ENCODE measurements at regions not wholly inside any gene's neighbourhood (a gene's known extent, or its start where the extent isn't known, plus 50 kb on each side); places are given as distances from the start of the nearest gene placed in this dataset.

GRCh38 chr14:25896777-25897176 lies 701.1 kb downstream of the NOVA1 start:
- TF ChIP-seq, protein P1, sequence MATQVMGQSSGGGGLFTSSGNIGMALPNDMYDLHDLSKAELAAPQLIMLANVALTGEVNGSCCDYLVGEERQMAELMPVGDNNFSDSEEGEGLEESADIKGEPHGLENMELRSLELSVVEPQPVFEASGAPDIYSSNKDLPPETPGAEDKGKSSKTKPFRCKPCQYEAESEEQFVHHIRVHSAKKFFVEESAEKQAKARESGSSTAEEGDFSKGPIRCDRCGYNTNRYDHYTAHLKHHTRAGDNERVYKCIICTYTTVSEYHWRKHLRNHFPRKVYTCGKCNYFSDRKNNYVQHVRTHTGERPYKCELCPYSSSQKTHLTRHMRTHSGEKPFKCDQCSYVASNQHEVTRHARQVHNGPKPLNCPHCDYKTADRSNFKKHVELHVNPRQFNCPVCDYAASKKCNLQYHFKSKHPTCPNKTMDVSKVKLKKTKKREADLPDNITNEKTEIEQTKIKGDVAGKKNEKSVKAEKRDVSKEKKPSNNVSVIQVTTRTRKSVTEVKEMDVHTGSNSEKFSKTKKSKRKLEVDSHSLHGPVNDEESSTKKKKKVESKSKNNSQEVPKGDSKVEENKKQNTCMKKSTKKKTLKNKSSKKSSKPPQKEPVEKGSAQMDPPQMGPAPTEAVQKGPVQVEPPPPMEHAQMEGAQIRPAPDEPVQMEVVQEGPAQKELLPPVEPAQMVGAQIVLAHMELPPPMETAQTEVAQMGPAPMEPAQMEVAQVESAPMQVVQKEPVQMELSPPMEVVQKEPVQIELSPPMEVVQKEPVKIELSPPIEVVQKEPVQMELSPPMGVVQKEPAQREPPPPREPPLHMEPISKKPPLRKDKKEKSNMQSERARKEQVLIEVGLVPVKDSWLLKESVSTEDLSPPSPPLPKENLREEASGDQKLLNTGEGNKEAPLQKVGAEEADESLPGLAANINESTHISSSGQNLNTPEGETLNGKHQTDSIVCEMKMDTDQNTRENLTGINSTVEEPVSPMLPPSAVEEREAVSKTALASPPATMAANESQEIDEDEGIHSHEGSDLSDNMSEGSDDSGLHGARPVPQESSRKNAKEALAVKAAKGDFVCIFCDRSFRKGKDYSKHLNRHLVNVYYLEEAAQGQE (IDR thresholded peaks at IDR 0.05; ENCODE audit: low read depth, low read length) = no peak
- TF ChIP-seq EZH2phosphoT487 (IDR thresholded peaks at IDR 0.05; ENCODE audit: borderline replicate concordance, low read depth) (no peak), FOXM1 (IDR thresholded peaks at IDR 0.05; ENCODE audit: low read depth) (no peak), ELF1 (IDR thresholded peaks at IDR 0.05) (no peak), TEAD4 (IDR thresholded peaks at IDR 0.05; ENCODE audit: borderline replicate concordance, insufficient read depth) (no peak), USF1 (IDR thresholded peaks at IDR 0.05; ENCODE audit: borderline replicate concordance, low read depth) (no peak), GATA2 (CRISPR knock-in tag; IDR thresholded peaks at IDR 0.05) (no peak)
- TF ChIP-seq, protein P2, sequence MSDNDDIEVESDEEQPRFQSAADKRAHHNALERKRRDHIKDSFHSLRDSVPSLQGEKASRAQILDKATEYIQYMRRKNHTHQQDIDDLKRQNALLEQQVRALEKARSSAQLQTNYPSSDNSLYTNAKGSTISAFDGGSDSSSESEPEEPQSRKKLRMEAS (IDR thresholded peaks at IDR 0.05; ENCODE audit: low read depth) = no peak
- CTCF ChIA-PET = no interaction called here
- POLR2A ChIA-PET = no interaction called here
- Histone ChIP-seq H3K79me2 (ENCODE audit: insufficient read depth) (no peaks in the 10 kb centered on the region), H3K36me3 (replicated peaks in 1 of 2; ENCODE audit: control insufficient read depth in 1 of 2, insufficient read depth in 2 of 2, low read length in 1 of 2) (no peaks in the 10 kb centered on the region), H3K4me2 (no peak overlapping the region), H3K4me3 (ENCODE audit: low read depth in 2 of 2, low read length in 1 of 2) (no peak overlapping the region), H4K20me1 (ENCODE audit: insufficient read depth) (no peaks in the 10 kb centered on the region), H3K9ac (no peak overlapping the region), H3K27ac (ENCODE audit: low read depth in 2 of 2, low read length in 1 of 2) (no peak overlapping the region), H3K27me3 (ENCODE audit: insufficient read depth) (no peaks in the 10 kb centered on the region), H3K9me2 (no peaks in the 10 kb centered on the region), H3K9me3 (no peaks in the 10 kb centered on the region), H3K4me1 (ENCODE audit: control insufficient read depth in 1 of 2, insufficient read depth in 2 of 2, low read depth in 1 of 2, low read length in 1 of 2) (no peaks in the 10 kb centered on the region), H2AFZ (ENCODE audit: low read depth) (no peak overlapping the region), H3F3A (replicated peaks; ENCODE audit: insufficient read depth) (no peaks in the 10 kb centered on the region)
- 0% methylated on average over 1 of the region's 1 CpG for WGBS (ENCODE audit: low lambda C conversion rate)
- DNase-seq = no peak

DNA sequence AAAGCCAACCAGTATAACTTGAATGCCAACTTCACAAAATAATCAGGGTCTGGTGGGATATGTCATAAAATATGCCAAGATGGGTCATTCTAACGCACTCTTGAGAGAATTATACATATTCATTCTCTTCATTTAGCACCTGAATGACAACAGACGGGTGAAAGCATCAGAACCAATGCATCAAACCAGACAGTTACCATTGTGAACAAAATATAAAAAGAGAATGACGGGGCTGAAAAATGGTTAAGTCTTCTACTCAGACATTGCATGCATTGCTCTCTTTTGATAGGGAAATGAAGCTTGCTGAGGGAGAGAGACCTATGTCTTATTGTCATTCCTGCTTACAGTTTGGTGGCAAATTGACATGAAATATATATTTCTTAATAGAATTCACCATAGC lies 702.1 kb downstream of the NOVA1 start:
- H3K9me3 ChIP-seq = no peaks in the 10 kb centered on the region
- no peaks in the 10 kb centered on the region for H3K9me2 ChIP-seq
- H3K79me2 ChIP-seq (ENCODE audit: insufficient read depth) = no peaks in the 10 kb centered on the region
- H4K20me1 ChIP-seq (ENCODE audit: insufficient read depth) = no peaks in the 10 kb centered on the region
- DNase-seq = no peak
- no peak overlapping the region for H3K4me2 ChIP-seq
- ChIA-PET CTCF (no interaction called here), POLR2A (no interaction called here)
- TF ChIP-seq USF2 (IDR thresholded peaks at IDR 0.05; ENCODE audit: borderline replicate concordance, low read depth, low read length) = no peak
- no peak for TF ChIP-seq ELF1 (IDR thresholded peaks at IDR 0.05)
- no peak for TF ChIP-seq TCF12 (IDR thresholded peaks at IDR 0.05)
- TF ChIP-seq JUND (IDR thresholded peaks at IDR 0.05) = no peak
- TF ChIP-seq EP300 (IDR thresholded peaks at IDR 0.05; ENCODE audit: borderline replicate concordance in 1 of 2, low read depth in 1 of 2, low read length in 1 of 2) = no peak
- no peak for TF ChIP-seq SIN3A (IDR thresholded peaks at IDR 0.05; ENCODE audit: borderline replicate concordance, low read depth, low read length)
- no peak for TF ChIP-seq POLR2AphosphoS5 (IDR thresholded peaks at IDR 0.05; ENCODE audit: low read depth, low read length)
- no peak for TF ChIP-seq EZH2phosphoT487 (IDR thresholded peaks at IDR 0.05; ENCODE audit: borderline replicate concordance, low read depth)
- TF ChIP-seq, protein P2 (IDR thresholded peaks at IDR 0.05; ENCODE audit: low read depth) = no peak
- no peak for TF ChIP-seq GABPA (IDR thresholded peaks at IDR 0.05; ENCODE audit: low read depth)
- no peak for TF ChIP-seq RXRA (IDR thresholded peaks at IDR 0.05; ENCODE audit: borderline replicate concordance, low read depth)
- no peak for TF ChIP-seq MEF2A (IDR thresholded peaks at IDR 0.05; ENCODE audit: borderline replicate concordance, low read depth)
- no peak for TF ChIP-seq USF1 (IDR thresholded peaks at IDR 0.05; ENCODE audit: borderline replicate concordance, low read depth)
- no peak for TF ChIP-seq CHD2 (IDR thresholded peaks at IDR 0.05; ENCODE audit: low read length, partially characterized antibody)
- TF ChIP-seq RAD21 (IDR thresholded peaks at IDR 0.05; ENCODE audit: low read length) = no peak
- TF ChIP-seq FOXM1 (IDR thresholded peaks at IDR 0.05; ENCODE audit: low read depth) = no peak
- no peak for TF ChIP-seq SMC3 (IDR thresholded peaks at IDR 0.05; ENCODE audit: low read depth, low read length)
- TF ChIP-seq NRF1 (IDR thresholded peaks at IDR 0.05; ENCODE audit: low read depth, low read length) = no peak
- TF ChIP-seq RFX5 (IDR thresholded peaks at IDR 0.05; ENCODE audit: low read length) = no peak
- 0% methylated on average over 3 of the region's 3 CpGs for WGBS (ENCODE audit: low lambda C conversion rate)
- H3K36me3 ChIP-seq (replicated peaks in 1 of 2; ENCODE audit: control insufficient read depth in 1 of 2, insufficient read depth in 2 of 2, low read length in 1 of 2) = no peaks in the 10 kb centered on the region
- no peak overlapping the region for H2AFZ ChIP-seq (ENCODE audit: low read depth)
- H3K27me3 ChIP-seq (ENCODE audit: insufficient read depth) = no peaks in the 10 kb centered on the region
- H3K4me1 ChIP-seq (ENCODE audit: control insufficient read depth in 1 of 2, insufficient read depth in 2 of 2, low read depth in 1 of 2, low read length in 1 of 2) = no peaks in the 10 kb centered on the region
- H3K27ac ChIP-seq (ENCODE audit: low read depth in 2 of 2, low read length in 1 of 2) = no peak overlapping the region
- no peaks in the 10 kb centered on the region for H3F3A ChIP-seq (replicated peaks; ENCODE audit: insufficient read depth)
- H3K4me3 ChIP-seq (ENCODE audit: low read depth in 2 of 2, low read length in 1 of 2) = no peak overlapping the region
- no peak overlapping the region for H3K9ac ChIP-seq

All from SK-N-SH (cell line).